PC-3 (cell line): ENCODE measurements at regions not wholly inside any gene's neighbourhood (a gene's known extent, or its start where the extent isn't known, plus 50 kb on each side); places are given as distances from the start of the nearest gene placed in this dataset.

ENCODE experiments used
- EZH2 ChIP-seq: fragments of 300-600 bp; sonication (generic); IDR thresholded peaks from one replicate; pipeline ENCODE4 v1.6.1; 2017; ENCODE audit warnings: antibody characterized with exemption, mild to moderate bottlenecking, low read length; ENCODE audit not compliant: unreplicated experiment
- TF ChIP-seq, protein P1 (sequence below): fragments of 300-600 bp; sonication (generic); conservative IDR thresholded peaks from 2 replicates; pipeline ENCODE4 v1.5.1; 2017; ENCODE audit warnings: antibody characterized with exemption, low read depth, mild to moderate bottlenecking, low read length

DNA sequence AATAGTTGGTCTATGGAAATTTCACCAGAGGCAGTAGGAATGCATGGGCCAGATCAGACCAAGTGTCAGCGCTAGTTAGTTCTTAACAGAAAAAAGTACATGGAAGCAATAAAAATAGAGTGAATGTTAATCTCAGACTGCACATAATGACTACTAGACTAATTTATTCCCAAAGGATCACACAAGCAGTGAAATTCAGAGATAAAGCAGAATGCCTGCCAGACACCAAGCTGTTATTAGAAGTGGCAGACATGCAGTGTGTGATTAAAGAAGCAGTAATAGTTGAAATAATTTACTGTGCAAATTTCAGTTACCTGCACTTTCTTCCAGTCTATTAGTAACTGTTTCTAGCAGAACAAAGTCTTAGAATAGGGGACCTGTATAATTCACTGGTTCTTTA, 1024.2 kb downstream of the CDH9 start:
- TF ChIP-seq, protein P1, sequence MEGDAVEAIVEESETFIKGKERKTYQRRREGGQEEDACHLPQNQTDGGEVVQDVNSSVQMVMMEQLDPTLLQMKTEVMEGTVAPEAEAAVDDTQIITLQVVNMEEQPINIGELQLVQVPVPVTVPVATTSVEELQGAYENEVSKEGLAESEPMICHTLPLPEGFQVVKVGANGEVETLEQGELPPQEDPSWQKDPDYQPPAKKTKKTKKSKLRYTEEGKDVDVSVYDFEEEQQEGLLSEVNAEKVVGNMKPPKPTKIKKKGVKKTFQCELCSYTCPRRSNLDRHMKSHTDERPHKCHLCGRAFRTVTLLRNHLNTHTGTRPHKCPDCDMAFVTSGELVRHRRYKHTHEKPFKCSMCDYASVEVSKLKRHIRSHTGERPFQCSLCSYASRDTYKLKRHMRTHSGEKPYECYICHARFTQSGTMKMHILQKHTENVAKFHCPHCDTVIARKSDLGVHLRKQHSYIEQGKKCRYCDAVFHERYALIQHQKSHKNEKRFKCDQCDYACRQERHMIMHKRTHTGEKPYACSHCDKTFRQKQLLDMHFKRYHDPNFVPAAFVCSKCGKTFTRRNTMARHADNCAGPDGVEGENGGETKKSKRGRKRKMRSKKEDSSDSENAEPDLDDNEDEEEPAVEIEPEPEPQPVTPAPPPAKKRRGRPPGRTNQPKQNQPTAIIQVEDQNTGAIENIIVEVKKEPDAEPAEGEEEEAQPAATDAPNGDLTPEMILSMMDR: no peak
- no peak for TF ChIP-seq EZH2
